ENCODE measurements at regions not wholly inside any gene's neighbourhood (a gene's known extent, or its start where the extent isn't known, plus 50 kb on each side); places are given as distances from the start of the nearest gene placed in this dataset.

DNA sequence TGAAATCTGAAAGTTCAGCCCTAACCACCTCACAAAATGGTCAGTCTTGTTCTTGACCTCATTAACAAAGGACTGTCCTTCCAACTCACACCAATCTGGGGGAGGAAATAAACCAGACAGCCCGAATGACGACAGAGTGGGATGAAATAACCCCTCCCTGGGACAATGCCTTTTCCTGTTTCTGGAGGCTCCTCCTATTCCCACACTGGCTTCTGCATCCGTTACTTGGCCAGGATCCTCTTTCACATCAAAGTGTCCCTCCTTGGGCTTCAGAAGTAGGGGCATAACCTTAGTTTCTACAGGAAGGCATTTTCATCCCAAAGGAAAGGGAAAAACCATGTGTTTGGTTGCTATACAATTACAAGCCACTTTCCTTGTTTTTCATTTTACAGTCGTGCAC lies 59.8 kb upstream of the RPL34 start:
- Histone ChIP-seq H3K4me3 (ENCODE audit: control extremely low read depth in 1 of 5, extremely low read depth in 1 of 5, insufficient read depth in 1 of 5, low read depth in 2 of 5, low read length in 4 of 5) (no peak overlapping the region), H3K36me3 (replicated peaks in 1 of 2; ENCODE audit: control extremely low read depth in 1 of 2, control insufficient read depth in 1 of 2, extremely low read depth in 1 of 2, insufficient read depth in 2 of 2, low read length in 1 of 2) (no peaks in the 10 kb centered on the region), H3K27me3 (replicated peaks in 1 of 4; ENCODE audit: control extremely low read depth in 1 of 4, control insufficient read depth in 3 of 4, insufficient read depth in 4 of 4, low read length in 3 of 4) (no peaks in the 10 kb centered on the region), H3K9ac (ENCODE audit: low read length) (no peak overlapping the region), H3K4me2 (replicated peaks; ENCODE audit: low read depth, low read length, poor library complexity, severe bottlenecking) (no peak overlapping the region), H3K9me3 (ENCODE audit: control extremely low read depth in 1 of 3, control insufficient read depth in 2 of 3, insufficient read depth in 1 of 3, low read length in 2 of 3) (no peaks in the 10 kb centered on the region), H3K79me2 (ENCODE audit: control insufficient read depth, insufficient read depth, low read length) (no peaks in the 10 kb centered on the region), H2AFZ (ENCODE audit: insufficient read depth, low read depth, low read length, poor library complexity, severe bottlenecking) (no peak overlapping the region), H3K27ac (ENCODE audit: low read length in 2 of 2) (no peak overlapping the region), H4K20me1 (ENCODE audit: control insufficient read depth, insufficient read depth, low read length, poor library complexity, severe bottlenecking) (no peaks in the 10 kb centered on the region), H3K4me1 (ENCODE audit: control insufficient read depth in 2 of 2, insufficient read depth in 2 of 2, low read length in 2 of 2) (peaks cover 12% of the 10 kb centered on the region in 2 donors)
- 100% methylated on average over 2 of the region's 4 CpGs for WGBS (ENCODE audit: insufficient coverage)
- no peak for TF ChIP-seq EZH2 (IDR thresholded peaks at IDR 0.05; ENCODE audit: borderline replicate concordance, insufficient read depth, low read depth, low read length, poor library complexity, severe bottlenecking)
- TF ChIP-seq, protein P1, sequence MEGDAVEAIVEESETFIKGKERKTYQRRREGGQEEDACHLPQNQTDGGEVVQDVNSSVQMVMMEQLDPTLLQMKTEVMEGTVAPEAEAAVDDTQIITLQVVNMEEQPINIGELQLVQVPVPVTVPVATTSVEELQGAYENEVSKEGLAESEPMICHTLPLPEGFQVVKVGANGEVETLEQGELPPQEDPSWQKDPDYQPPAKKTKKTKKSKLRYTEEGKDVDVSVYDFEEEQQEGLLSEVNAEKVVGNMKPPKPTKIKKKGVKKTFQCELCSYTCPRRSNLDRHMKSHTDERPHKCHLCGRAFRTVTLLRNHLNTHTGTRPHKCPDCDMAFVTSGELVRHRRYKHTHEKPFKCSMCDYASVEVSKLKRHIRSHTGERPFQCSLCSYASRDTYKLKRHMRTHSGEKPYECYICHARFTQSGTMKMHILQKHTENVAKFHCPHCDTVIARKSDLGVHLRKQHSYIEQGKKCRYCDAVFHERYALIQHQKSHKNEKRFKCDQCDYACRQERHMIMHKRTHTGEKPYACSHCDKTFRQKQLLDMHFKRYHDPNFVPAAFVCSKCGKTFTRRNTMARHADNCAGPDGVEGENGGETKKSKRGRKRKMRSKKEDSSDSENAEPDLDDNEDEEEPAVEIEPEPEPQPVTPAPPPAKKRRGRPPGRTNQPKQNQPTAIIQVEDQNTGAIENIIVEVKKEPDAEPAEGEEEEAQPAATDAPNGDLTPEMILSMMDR (IDR thresholded peaks at IDR 0.05): no peak
- DNase-seq (no peak), ATAC-seq (ENCODE audit: low read depth) (no peak)
- Mint-ChIP-seq H3K27ac (no peak overlapping the region), H3K9me3 (ENCODE audit: insufficient read depth) (no peaks in the 10 kb centered on the region), H3K27me3 (peaks cover 5% of the 10 kb centered on the region), H3K4me1 (peaks cover 23% of the 10 kb centered on the region), H3K4me3 (no peak overlapping the region)
- ChIA-PET POLR2A (no interaction called here), CTCF (interaction anchor here (3.3 kb wide), 1 partner anchor 12 kb away, joined by 16 read pairs; no protein-coding TSS in a partner anchor)
- intact Hi-C loops (cut with micrococcal nuclease): no loop called here

GRCh38 chr4:108559911-108560310 lies 60.5 kb upstream of the RPL34 start:
- H3K4me1 Mint-ChIP-seq: peaks cover 21% of the 10 kb centered on the region
- Histone ChIP-seq H3K27ac (ENCODE audit: low read length in 2 of 2) (no peak overlapping the region), H3K9me3 (ENCODE audit: control extremely low read depth in 1 of 3, control insufficient read depth in 2 of 3, insufficient read depth in 1 of 3, low read length in 2 of 3) (no peaks in the 10 kb centered on the region), H3K27me3 (replicated peaks in 1 of 4; ENCODE audit: control extremely low read depth in 1 of 4, control insufficient read depth in 3 of 4, insufficient read depth in 4 of 4, low read length in 3 of 4) (no peaks in the 10 kb centered on the region), H3K9ac (ENCODE audit: low read length) (no peak overlapping the region), H2AFZ (ENCODE audit: insufficient read depth, low read depth, low read length, poor library complexity, severe bottlenecking) (no peak overlapping the region), H4K20me1 (ENCODE audit: control insufficient read depth, insufficient read depth, low read length, poor library complexity, severe bottlenecking) (no peaks in the 10 kb centered on the region), H3K4me2 (replicated peaks; ENCODE audit: low read depth, low read length, poor library complexity, severe bottlenecking) (no peak overlapping the region), H3K4me3 (ENCODE audit: control extremely low read depth in 1 of 5, extremely low read depth in 1 of 5, insufficient read depth in 1 of 5, low read depth in 2 of 5, low read length in 4 of 5) (no peak overlapping the region), H3K79me2 (ENCODE audit: control insufficient read depth, insufficient read depth, low read length) (no peaks in the 10 kb centered on the region), H3K36me3 (replicated peaks in 1 of 2; ENCODE audit: control extremely low read depth in 1 of 2, control insufficient read depth in 1 of 2, extremely low read depth in 1 of 2, insufficient read depth in 2 of 2, low read length in 1 of 2) (no peaks in the 10 kb centered on the region), H3K4me1 (ENCODE audit: control insufficient read depth in 2 of 2, insufficient read depth in 2 of 2, low read length in 2 of 2) (peaks cover 12% of the 10 kb centered on the region in 2 donors)
- WGBS (ENCODE audit: insufficient coverage): 100% methylated on average over 2 of the region's 3 CpGs
- H3K27ac Mint-ChIP-seq: no peak overlapping the region
- H3K27me3 Mint-ChIP-seq: peaks cover 5% of the 10 kb centered on the region
- CTCF ChIA-PET: interaction anchor here (1.3 kb wide), 1 partner anchor 11 kb away, joined by 3 read pairs; no protein-coding TSS in a partner anchor
- no peaks in the 10 kb centered on the region for H3K9me3 Mint-ChIP-seq (ENCODE audit: insufficient read depth)
- ATAC-seq (ENCODE audit: low read depth) (no peak), DNase-seq (no peak)
- TF ChIP-seq, protein P1 (IDR thresholded peaks at IDR 0.05): no peak
- no peak for TF ChIP-seq EZH2 (IDR thresholded peaks at IDR 0.05; ENCODE audit: borderline replicate concordance, insufficient read depth, low read depth, low read length, poor library complexity, severe bottlenecking)
- intact Hi-C loops (cut with micrococcal nuclease): no loop called here
- no peak overlapping the region for H3K4me3 Mint-ChIP-seq
- POLR2A ChIA-PET: no interaction called here

Data from B cell (primary cell).